K562 (cell line): ENCODE measurements at regions not wholly inside any gene's neighbourhood (a gene's known extent, or its start where the extent isn't known, plus 50 kb on each side); places are given as distances from the start of the nearest gene placed in this dataset.

Experiments
- ATAC-seq: fragments of 200-7000 bp; cut with Tn5 transposase; 3 replicates; pipeline ENCODE4 v1.9.1; 2020; ENCODE audit warnings: moderate library complexity
- BruUV-seq: library from RNA; stranded (reverse); fragments of 400-500 nt; replicated peaks from 2 replicates; lab custom pipeline; 2021; lab: Mats Ljungman, UMichigan
- CTCF ChIA-PET: fragments of 300-600 bp; formaldehyde crosslinking; extraction: SDS; loops from one replicate; lab custom pipeline; 2021; ENCODE audit warnings: low intra/inter-chr PET ratio; lab: Yijun Ruan, JAX
- POLR2A ChIA-PET: fragments of 300-600, 350-650 bp; sonication (Branson Sonifier 250); formaldehyde crosslinking; extraction: SDS; loops from one replicate; lab custom pipeline; 2021; ENCODE audit warnings: antibody characterized with exemption, inconsistent platforms; lab: Yijun Ruan, JAX
- DNase-seq, 4 experiments: peaks; one replicate each; pipeline versions ENCODE4 v3.0.0 to v3.0.0-alpha.2; 2011 to 2018; ENCODE audit warnings: low spot score in 3 of 4, mixed read lengths in 3 of 4; ENCODE audit errors: extremely low read depth in 1 of 4
- FAIRE-seq: peaks from 2 replicates; lab custom pipeline; 2011; peaks lifted over from hg19 to GRCh38; lab: Jason Lieb, UNC
- H2AFZ ChIP-seq: 2 replicates; pipeline ENCODE4 v1.6.0; 2011; ENCODE audit warnings: low read depth, low read length, control low read depth, inconsistent platforms
- H3K27ac ChIP-seq: fragments of 200-600 bp; 3 replicates; pipeline ENCODE4 v1.8.0; 2011; ENCODE audit warnings: low read depth, mild to moderate bottlenecking, control low read depth, inconsistent platforms, low read length, moderate library complexity, mixed read lengths; ENCODE audit errors: extremely low read depth
- H3K27me3 ChIP-seq, 2 experiments: fragments of 300-600 bp in 1 of 2; 2 replicates in 1 of 2; 3 replicates in 1 of 2; pipeline versions ENCODE4 v1.6.0 to v1.8.0; 2011; ENCODE audit warnings: inconsistent platforms in 2 of 2, low read length in 2 of 2, mild to moderate bottlenecking in 1 of 2, mixed read lengths in 1 of 2, moderate library complexity in 1 of 2; ENCODE audit not compliant: control insufficient read depth in 2 of 2, insufficient read depth in 2 of 2
- H3K36me3 ChIP-seq: fragments of 300-600 bp; 3 replicates; pipeline ENCODE4 v1.8.0; 2011; ENCODE audit warnings: mild to moderate bottlenecking, low read length, inconsistent platforms; ENCODE audit not compliant: control insufficient read depth, insufficient read depth
- H3K4me1 ChIP-seq, 2 experiments: fragments of 200-600 bp in 1 of 2; replicated peaks in 1 of 2; 2 replicates in 1 of 2; 3 replicates in 1 of 2; pipeline versions ENCODE4 v1.5.1 to v1.8.0; 2011; ENCODE audit warnings: inconsistent platforms in 2 of 2, low read length in 2 of 2, mild to moderate bottlenecking in 1 of 2, mixed read lengths in 1 of 2, moderate library complexity in 1 of 2; ENCODE audit not compliant: control insufficient read depth in 2 of 2, insufficient read depth in 2 of 2
- H3K4me2 ChIP-seq: 2 replicates; pipeline ENCODE4 v1.6.1; 2011; ENCODE audit warnings: low read length, control low read depth, inconsistent platforms, mixed read lengths; ENCODE audit not compliant: insufficient read depth
- H3K4me3 ChIP-seq: fragments of 200-600 bp; sonication (generic), shearing (Covaris generic); 2 replicates; pipeline ENCODE4 v1.5.1; 2016; ENCODE audit warnings: control low read depth, inconsistent platforms
- H3K79me2 ChIP-seq: fragments of 200-600 bp; 3 replicates; pipeline ENCODE4 v1.8.0; 2011; ENCODE audit warnings: low read length, inconsistent platforms; ENCODE audit not compliant: control insufficient read depth, insufficient read depth
- H3K9ac ChIP-seq, 2 experiments: 2 replicates each; pipeline versions ENCODE4 v1.6.0 to v1.6.1; 2011; ENCODE audit warnings: low read depth in 2 of 2, low read length in 2 of 2, control low read depth in 1 of 2, inconsistent platforms in 1 of 2, mild to moderate bottlenecking in 1 of 2, mixed read lengths in 1 of 2; ENCODE audit not compliant: insufficient read depth in 1 of 2
- H3K9me1 ChIP-seq: one replicate; pipeline ENCODE4 v1.6.0; 2011; ENCODE audit warnings: inconsistent platforms, mild to moderate bottlenecking, low read length, moderate library complexity; ENCODE audit not compliant: control insufficient read depth, insufficient read depth
- H3K9me3 ChIP-seq: replicated peaks from 2 replicates; pipeline ENCODE4 v1.5.1; 2011; ENCODE audit warnings: low read depth, low read length, inconsistent platforms; ENCODE audit not compliant: control insufficient read depth, insufficient read depth
- H4K20me1 ChIP-seq: replicated peaks from 2 replicates; pipeline ENCODE4 v1.6.1; 2011; ENCODE audit warnings: low read length, inconsistent platforms, mixed read lengths; ENCODE audit not compliant: control insufficient read depth, insufficient read depth
- ETV5 ChIP-seq: sonication (generic); formaldehyde crosslinking; IDR thresholded peaks from 2 replicates; pipeline ENCODE4 v1.4.0; 2020; ENCODE audit warnings: low read depth, mild to moderate bottlenecking, missing genetic modification reagents
- FOXM1 ChIP-seq, 2 experiments: fragments of 450-650 bp in 1 of 2; sonication (generic) in 1 of 2; formaldehyde crosslinking in 1 of 2; IDR thresholded peaks; 2 replicates each; pipeline versions ENCODE4 v1.6.1 to v1.9.0; 2017 to 2022; ENCODE audit warnings: low read depth in 2 of 2, mild to moderate bottlenecking in 2 of 2, missing genetic modification reagents in 1 of 2, moderate library complexity in 1 of 2
- POLR2G ChIP-seq: fragments of 200-400 bp; formaldehyde crosslinking; IDR thresholded peaks from 2 replicates; pipeline ENCODE4 v1.6.1; 2017; ENCODE audit warnings: low read depth, mild to moderate bottlenecking, antibody characterized with exemption, low read length, moderate library complexity
- SAFB2 ChIP-seq: fragments of 200-400 bp; formaldehyde crosslinking; IDR thresholded peaks from 2 replicates; pipeline ENCODE4 v1.6.1; 2018; ENCODE audit warnings: borderline replicate concordance, low read length, low read depth, moderate library complexity; ENCODE audit not compliant: severe bottlenecking
- TEAD1 ChIP-seq, 2 experiments: fragments of 450-650 bp in 1 of 2; sonication (generic) in 1 of 2; formaldehyde crosslinking; IDR thresholded peaks; 2 replicates each; pipeline versions ENCODE4 v1.4.0 to v1.8.0; 2020 to 2022; ENCODE audit warnings: mild to moderate bottlenecking in 2 of 2, missing genetic modification reagents in 1 of 2
- ZBTB8A ChIP-seq: fragments of 450-650 bp; IDR thresholded peaks from 2 replicates; pipeline ENCODE4 v1.6.1; 2018; ENCODE audit warnings: mild to moderate bottlenecking, moderate library complexity; ENCODE audit not compliant: partially characterized antibody
- WGBS: fragments of 100-300 bp; shearing (Covaris generic); methylation state at CpG from one replicate; pipeline ENCODE4 v1.1.6; 2016; ENCODE audit warnings: low coverage, mixed read lengths; ENCODE audit not compliant: insufficient coverage; ENCODE audit errors: missing lambda C conversion rate; 5-methylcytosine and 5-hydroxymethylcytosine counted together
- in situ Hi-C: fragments of 300-500 bp; cut with MboI; formaldehyde crosslinking; loops from 4 replicates; pipeline ENCODE4 v1.15.0; 2018; ENCODE audit warnings: inconsistent platforms, mixed read lengths
- intact Hi-C: fragments of 100-400 bp; cut with micrococcal nuclease; formaldehyde crosslinking; loops from 2 replicates; pipeline ENCODE4 v1.14.2; 2022
- TF ChIP-seq, protein P1 (sequence below): fragments of 200-400 bp; formaldehyde crosslinking; IDR thresholded peaks from 2 replicates; pipeline ENCODE4 v1.6.1; 2017; ENCODE audit warnings: mild to moderate bottlenecking, low read depth, low read length, moderate library complexity

- no peaks in the 10 kb centered on the region for H3K9me1 ChIP-seq
- POLR2A ChIA-PET, result no interaction called here
- CTCF ChIA-PET, result no interaction called here
- H3K27me3 ChIP-seq, result no peaks in the 10 kb centered on the region
- no peaks in the 10 kb centered on the region for H3K9me3 ChIP-seq
- no peak overlapping the region for H3K9ac ChIP-seq
- H3K79me2 ChIP-seq, result no peaks in the 10 kb centered on the region
- H4K20me1 ChIP-seq, result no peaks in the 10 kb centered on the region
- under 1% methylated on average over 5 of the region's 5 CpGs for WGBS
- no peak overlapping the region for H3K27ac ChIP-seq
- intact Hi-C loops (no loop called here), in situ Hi-C loops (no loop called here)
- no peaks in the 10 kb centered on the region for H3K4me1 ChIP-seq
- no TSS peak for BruUV-seq
- no peak overlapping the region for H3K4me2 ChIP-seq
- H2AFZ ChIP-seq, result no peak overlapping the region
- no peaks in the 10 kb centered on the region for H3K36me3 ChIP-seq
- H3K4me3 ChIP-seq, result no peak overlapping the region
- TF ChIP-seq ZBTB8A, result no peak
- no peak for TF ChIP-seq TEAD1 (CRISPR knock-in tag; IDR thresholded peaks at IDR 0.05)
- no peak for TF ChIP-seq FOXM1 (IDR thresholded peaks at IDR 0.05; ENCODE audit: low read depth)
- no peak for TF ChIP-seq FOXM1 (CRISPR knock-in tag; IDR thresholded peaks at IDR 0.05; ENCODE audit: low read depth)
- TF ChIP-seq POLR2G, result no peak
- TF ChIP-seq SAFB2, result no peak
- TF ChIP-seq ETV5 (CRISPR knock-in tag), result no peak
- TF ChIP-seq, protein P1, sequence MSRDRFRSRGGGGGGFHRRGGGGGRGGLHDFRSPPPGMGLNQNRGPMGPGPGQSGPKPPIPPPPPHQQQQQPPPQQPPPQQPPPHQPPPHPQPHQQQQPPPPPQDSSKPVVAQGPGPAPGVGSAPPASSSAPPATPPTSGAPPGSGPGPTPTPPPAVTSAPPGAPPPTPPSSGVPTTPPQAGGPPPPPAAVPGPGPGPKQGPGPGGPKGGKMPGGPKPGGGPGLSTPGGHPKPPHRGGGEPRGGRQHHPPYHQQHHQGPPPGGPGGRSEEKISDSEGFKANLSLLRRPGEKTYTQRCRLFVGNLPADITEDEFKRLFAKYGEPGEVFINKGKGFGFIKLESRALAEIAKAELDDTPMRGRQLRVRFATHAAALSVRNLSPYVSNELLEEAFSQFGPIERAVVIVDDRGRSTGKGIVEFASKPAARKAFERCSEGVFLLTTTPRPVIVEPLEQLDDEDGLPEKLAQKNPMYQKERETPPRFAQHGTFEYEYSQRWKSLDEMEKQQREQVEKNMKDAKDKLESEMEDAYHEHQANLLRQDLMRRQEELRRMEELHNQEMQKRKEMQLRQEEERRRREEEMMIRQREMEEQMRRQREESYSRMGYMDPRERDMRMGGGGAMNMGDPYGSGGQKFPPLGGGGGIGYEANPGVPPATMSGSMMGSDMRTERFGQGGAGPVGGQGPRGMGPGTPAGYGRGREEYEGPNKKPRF, result no peak
- ATAC-seq (no peak), FAIRE-seq (no peak), DNase-seq (no peak)
These were observed 480.5 kb downstream of the EPM2A start for GRCh38 chr6:145254649-145255401.
